Uterus (tissue), 2 donors: ENCODE measurements at regions not wholly inside any gene's neighbourhood (a gene's known extent, or its start where the extent isn't known, plus 50 kb on each side); places are given as distances from the start of the nearest gene placed in this dataset.

ENCODE experiments used
- POLR2A ChIP-seq, 2 donors: fragments of 450-650 bp; IDR thresholded peaks; one replicate each; pipeline ENCODE4 v1.6.1; 2016; ENCODE audit warnings: antibody characterized with exemption in 2 of 2, mild to moderate bottlenecking in 1 of 2, moderate library complexity in 1 of 2
- TF ChIP-seq, protein P1 (sequence below), 4 experiments: fragments of 200-600 bp in 2 of 4; fragments of 450-650 bp in 2 of 4; sonication (generic) in 2 of 4; IDR thresholded peaks; one replicate each; pipeline ENCODE4 v1.5.1; 2016 to 2019; ENCODE audit warnings: antibody characterized with exemption in 4 of 4, mild to moderate bottlenecking in 2 of 4, moderate library complexity in 1 of 4

DNA sequence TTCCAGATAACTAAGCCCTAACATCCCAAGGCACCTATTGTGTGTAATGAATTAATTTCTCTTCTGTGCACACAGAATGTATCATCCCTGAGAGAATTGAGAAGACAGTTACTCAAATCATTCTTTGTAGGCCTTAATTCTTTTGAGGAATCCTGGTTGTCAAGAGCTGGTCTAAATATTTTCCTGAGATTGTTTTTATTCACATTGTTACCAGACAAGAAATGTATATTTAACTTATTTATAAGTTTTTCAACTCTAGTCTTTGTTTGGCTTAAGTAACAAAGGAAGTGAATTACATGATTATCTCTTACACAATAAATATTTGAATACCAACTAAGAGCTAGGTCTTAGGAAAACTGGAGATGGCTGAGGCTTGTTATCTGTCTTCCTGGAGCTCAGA, 169.4 kb downstream of the DACT1 start:
- TF ChIP-seq, protein P1, sequence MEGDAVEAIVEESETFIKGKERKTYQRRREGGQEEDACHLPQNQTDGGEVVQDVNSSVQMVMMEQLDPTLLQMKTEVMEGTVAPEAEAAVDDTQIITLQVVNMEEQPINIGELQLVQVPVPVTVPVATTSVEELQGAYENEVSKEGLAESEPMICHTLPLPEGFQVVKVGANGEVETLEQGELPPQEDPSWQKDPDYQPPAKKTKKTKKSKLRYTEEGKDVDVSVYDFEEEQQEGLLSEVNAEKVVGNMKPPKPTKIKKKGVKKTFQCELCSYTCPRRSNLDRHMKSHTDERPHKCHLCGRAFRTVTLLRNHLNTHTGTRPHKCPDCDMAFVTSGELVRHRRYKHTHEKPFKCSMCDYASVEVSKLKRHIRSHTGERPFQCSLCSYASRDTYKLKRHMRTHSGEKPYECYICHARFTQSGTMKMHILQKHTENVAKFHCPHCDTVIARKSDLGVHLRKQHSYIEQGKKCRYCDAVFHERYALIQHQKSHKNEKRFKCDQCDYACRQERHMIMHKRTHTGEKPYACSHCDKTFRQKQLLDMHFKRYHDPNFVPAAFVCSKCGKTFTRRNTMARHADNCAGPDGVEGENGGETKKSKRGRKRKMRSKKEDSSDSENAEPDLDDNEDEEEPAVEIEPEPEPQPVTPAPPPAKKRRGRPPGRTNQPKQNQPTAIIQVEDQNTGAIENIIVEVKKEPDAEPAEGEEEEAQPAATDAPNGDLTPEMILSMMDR (IDR thresholded peaks at IDR 0.05), result no peak
- no peak for TF ChIP-seq POLR2A (IDR thresholded peaks at IDR 0.05)
